HCEC 1CT (cell line): ENCODE measurements at regions not wholly inside any gene's neighbourhood (a gene's known extent, or its start where the extent isn't known, plus 50 kb on each side); places are given as distances from the start of the nearest gene placed in this dataset.

ENCODE experiments used
- DNase-seq: peaks from one replicate; pipeline ENCODE4 v3.0.0-alpha.2; 2017

- no peak for DNase-seq
Measured at GRCh38 chr2:204277226-204277625, 268.0 kb upstream of the PARD3B start.

GRCh38 chr2:204278454-204278853 lies 266.8 kb upstream of the PARD3B start:
- DNase-seq = no peak

- DNase-seq = no peak
Measured at GRCh38 chr2:204279819-204280218, 265.5 kb upstream of the PARD3B start.

GRCh38 chr2:204280262-204280668 lies 265.0 kb upstream of the PARD3B start:
- DNase-seq = no peak

GRCh38 chr2:204282081-204282480 lies 263.2 kb upstream of the PARD3B start:
- DNase-seq = no peak

GRCh38 chr2:204282525-204282924 lies 262.8 kb upstream of the PARD3B start:
- DNase-seq = no peak

GRCh38 chr2:204289066-204289465 lies 256.2 kb upstream of the PARD3B start:
- no peak for DNase-seq

- no peak for DNase-seq
Measured at GRCh38 chr2:204292439-204292838, 252.8 kb upstream of the PARD3B start.

- no peak for DNase-seq
Measured at GRCh38 chr2:204293884-204294747, 251.2 kb upstream of the PARD3B start.

- DNase-seq = no peak
Measured at GRCh38 chr2:204298404-204298803, 246.9 kb upstream of the PARD3B start.

- DNase-seq = no peak
Measured at GRCh38 chr2:204299766-204300165, 245.5 kb upstream of the PARD3B start.

GRCh38 chr2:204306667-204307066 lies 238.6 kb upstream of the PARD3B start:
- DNase-seq = no peak

- no peak for DNase-seq
Measured at GRCh38 chr2:204312105-204312504, 233.2 kb upstream of the PARD3B start.

- DNase-seq = no peak
Measured at GRCh38 chr2:204313256-204313655, 232.0 kb upstream of the PARD3B start.

- no peak for DNase-seq
Measured at GRCh38 chr2:204315236-204315662, 230.0 kb upstream of the PARD3B start.

GRCh38 chr2:204317640-204318039 lies 227.6 kb upstream of the PARD3B start:
- DNase-seq = no peak

GRCh38 chr2:204321027-204321800 lies 224.1 kb upstream of the PARD3B start:
- no peak for DNase-seq

- DNase-seq = peak; percentile 61
Measured at GRCh38 chr2:204321910-204322751, 223.1 kb upstream of the PARD3B start.

- DNase-seq = peak; percentile 73
Measured at GRCh38 chr2:204325468-204325867, 219.8 kb upstream of the PARD3B start.

- no peak for DNase-seq
Measured at GRCh38 chr2:204328373-204328772, 216.9 kb upstream of the PARD3B start.

GRCh38 chr2:204329016-204329415 lies 216.3 kb upstream of the PARD3B start:
- no peak for DNase-seq

GRCh38 chr2:204329532-204329931 lies 215.7 kb upstream of the PARD3B start:
- no peak for DNase-seq

GRCh38 chr2:204331180-204331579 lies 214.1 kb upstream of the PARD3B start:
- DNase-seq = peak; percentile 30
